ENCODE measurements at regions not wholly inside any gene's neighbourhood (a gene's known extent, or its start where the extent isn't known, plus 50 kb on each side); places are given as distances from the start of the nearest gene placed in this dataset.

DNA sequence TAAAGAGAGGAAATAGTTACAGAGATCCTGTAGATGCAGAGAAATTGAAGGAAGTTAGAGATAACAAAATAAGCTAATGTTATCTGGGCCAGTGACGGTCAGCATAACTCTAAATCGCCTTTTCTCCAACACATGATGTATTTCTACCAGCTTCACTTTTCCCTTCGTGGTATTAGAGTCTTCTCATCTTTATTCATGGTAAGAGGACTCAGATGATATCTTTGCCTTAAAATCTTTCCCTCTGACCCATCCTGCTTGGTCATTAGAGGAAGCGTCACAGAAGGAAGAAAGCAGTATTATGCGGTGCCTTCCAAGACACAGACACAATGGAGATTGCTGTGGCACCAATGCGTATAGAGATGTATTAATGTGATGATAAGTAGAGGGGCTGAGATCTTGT, 320.7 kb upstream of the GOLIM4 start:
- TF ChIP-seq, protein P1, sequence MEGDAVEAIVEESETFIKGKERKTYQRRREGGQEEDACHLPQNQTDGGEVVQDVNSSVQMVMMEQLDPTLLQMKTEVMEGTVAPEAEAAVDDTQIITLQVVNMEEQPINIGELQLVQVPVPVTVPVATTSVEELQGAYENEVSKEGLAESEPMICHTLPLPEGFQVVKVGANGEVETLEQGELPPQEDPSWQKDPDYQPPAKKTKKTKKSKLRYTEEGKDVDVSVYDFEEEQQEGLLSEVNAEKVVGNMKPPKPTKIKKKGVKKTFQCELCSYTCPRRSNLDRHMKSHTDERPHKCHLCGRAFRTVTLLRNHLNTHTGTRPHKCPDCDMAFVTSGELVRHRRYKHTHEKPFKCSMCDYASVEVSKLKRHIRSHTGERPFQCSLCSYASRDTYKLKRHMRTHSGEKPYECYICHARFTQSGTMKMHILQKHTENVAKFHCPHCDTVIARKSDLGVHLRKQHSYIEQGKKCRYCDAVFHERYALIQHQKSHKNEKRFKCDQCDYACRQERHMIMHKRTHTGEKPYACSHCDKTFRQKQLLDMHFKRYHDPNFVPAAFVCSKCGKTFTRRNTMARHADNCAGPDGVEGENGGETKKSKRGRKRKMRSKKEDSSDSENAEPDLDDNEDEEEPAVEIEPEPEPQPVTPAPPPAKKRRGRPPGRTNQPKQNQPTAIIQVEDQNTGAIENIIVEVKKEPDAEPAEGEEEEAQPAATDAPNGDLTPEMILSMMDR (IDR thresholded peaks at IDR 0.05; ENCODE audit: low read length), result no peak
- TF ChIP-seq EZH2 (IDR thresholded peaks at IDR 0.05; ENCODE audit: borderline replicate concordance, low read length), result no peak
